ENCODE measurements at regions not wholly inside any gene's neighbourhood (a gene's known extent, or its start where the extent isn't known, plus 50 kb on each side); places are given as distances from the start of the nearest gene placed in this dataset.

GRCh38 chr1:166693673-166694297 lies 145.5 kb upstream of the POGK start:
- no peak for TF ChIP-seq CTCF (IDR thresholded peaks at IDR 0.05; ENCODE audit: insufficient read depth, low read depth, low read length)
- TF ChIP-seq EZH2 (IDR thresholded peaks at IDR 0.05; ENCODE audit: insufficient read depth, low read length) = no peak
